GM23338 (cell line): ENCODE measurements at regions not wholly inside any gene's neighbourhood (a gene's known extent, or its start where the extent isn't known, plus 50 kb on each side); places are given as distances from the start of the nearest gene placed in this dataset.

Source experiments
- CREB1 ChIP-seq: fragments of 250-450 bp; sonication (Bioruptor Pico); IDR thresholded peaks from 2 replicates; pipeline ENCODE4 v1.5.0; 2020; ENCODE audit warnings: low read depth, mild to moderate bottlenecking, moderate library complexity
- EZH2 ChIP-seq: fragments of 200-600 bp; sonication (generic); IDR thresholded peaks from one replicate; pipeline ENCODE4 v1.8.0; 2017; ENCODE audit warnings: antibody characterized with exemption, mild to moderate bottlenecking, low read depth; ENCODE audit not compliant: unreplicated experiment
- EZH2phosphoT487 ChIP-seq: fragments of 200-600 bp; sonication (generic); IDR thresholded peaks from one replicate; pipeline ENCODE4 v1.8.1; 2018; ENCODE audit warnings: antibody characterized with exemption; ENCODE audit not compliant: unreplicated experiment
- POLR2AphosphoS5 ChIP-seq: IDR thresholded peaks from 2 replicates; pipeline ENCODE4 v1.6.1; 2016; ENCODE audit warnings: antibody characterized with exemption, low read depth
- TF ChIP-seq, protein P1 (sequence below), 2 experiments: fragments of 200-600 bp in 1 of 2; sonication (generic) in 1 of 2; conservative IDR thresholded peaks; 2 replicates each; pipeline versions ENCODE4 v1.5.1 to v1.6.1; 2016 to 2017; ENCODE audit warnings: antibody characterized with exemption in 2 of 2, low read depth in 2 of 2, mild to moderate bottlenecking in 2 of 2, moderate library complexity in 1 of 2
- TF ChIP-seq, protein P2 (sequence below): IDR thresholded peaks from one replicate; pipeline ENCODE4 v1.6.1; 2018; ENCODE audit warnings: antibody characterized with exemption; ENCODE audit not compliant: unreplicated experiment
- TF ChIP-seq, protein P3 (sequence below): IDR thresholded peaks from 2 replicates; pipeline ENCODE4 v1.6.1; 2016; ENCODE audit warnings: antibody characterized with exemption

DNA sequence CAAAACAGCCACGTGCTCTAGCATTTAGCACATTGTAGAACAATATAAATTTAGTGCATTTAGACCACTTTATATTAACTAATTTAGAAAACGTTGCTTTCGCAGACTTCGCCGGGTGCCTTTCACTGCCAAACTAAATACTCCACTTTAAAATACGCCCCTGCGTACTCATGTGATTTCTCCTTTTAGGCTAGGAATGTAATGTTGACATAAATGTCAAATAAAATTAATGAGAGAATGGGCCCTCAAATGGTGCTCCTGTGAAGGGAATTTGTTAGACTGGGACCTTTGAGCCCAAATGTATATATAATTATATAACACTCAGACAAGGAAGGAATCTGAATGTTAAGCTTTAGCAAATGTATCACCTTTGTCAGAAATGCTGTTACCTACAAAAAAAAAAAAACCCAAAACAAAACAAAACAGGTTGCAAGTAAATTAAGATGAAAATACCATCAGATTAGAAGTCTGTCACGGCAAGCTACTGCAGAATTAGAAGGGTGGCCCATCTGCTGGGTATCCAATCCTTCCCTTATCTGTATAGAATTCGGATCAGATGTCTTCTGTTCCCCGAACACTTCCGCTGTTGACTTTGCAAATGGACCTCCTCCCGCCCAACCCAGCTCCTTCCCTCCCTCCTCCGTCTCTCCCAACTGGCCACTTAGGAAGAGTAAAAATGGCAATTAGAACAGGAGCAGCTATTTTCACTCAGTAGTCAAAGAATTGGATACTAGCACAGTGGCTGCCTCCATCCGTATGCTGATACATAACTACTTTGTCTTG lies 159.3 kb upstream of the FOXN3 start:
- TF ChIP-seq, protein P1, sequence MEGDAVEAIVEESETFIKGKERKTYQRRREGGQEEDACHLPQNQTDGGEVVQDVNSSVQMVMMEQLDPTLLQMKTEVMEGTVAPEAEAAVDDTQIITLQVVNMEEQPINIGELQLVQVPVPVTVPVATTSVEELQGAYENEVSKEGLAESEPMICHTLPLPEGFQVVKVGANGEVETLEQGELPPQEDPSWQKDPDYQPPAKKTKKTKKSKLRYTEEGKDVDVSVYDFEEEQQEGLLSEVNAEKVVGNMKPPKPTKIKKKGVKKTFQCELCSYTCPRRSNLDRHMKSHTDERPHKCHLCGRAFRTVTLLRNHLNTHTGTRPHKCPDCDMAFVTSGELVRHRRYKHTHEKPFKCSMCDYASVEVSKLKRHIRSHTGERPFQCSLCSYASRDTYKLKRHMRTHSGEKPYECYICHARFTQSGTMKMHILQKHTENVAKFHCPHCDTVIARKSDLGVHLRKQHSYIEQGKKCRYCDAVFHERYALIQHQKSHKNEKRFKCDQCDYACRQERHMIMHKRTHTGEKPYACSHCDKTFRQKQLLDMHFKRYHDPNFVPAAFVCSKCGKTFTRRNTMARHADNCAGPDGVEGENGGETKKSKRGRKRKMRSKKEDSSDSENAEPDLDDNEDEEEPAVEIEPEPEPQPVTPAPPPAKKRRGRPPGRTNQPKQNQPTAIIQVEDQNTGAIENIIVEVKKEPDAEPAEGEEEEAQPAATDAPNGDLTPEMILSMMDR (conservative IDR thresholded peaks at IDR 0.05; ENCODE audit: low read depth in 2 of 2) = no peak
- TF ChIP-seq EZH2 (no peak), POLR2AphosphoS5 (no peak), EZH2phosphoT487 (no peak), CREB1 (CRISPR knock-in tag) (no peak)
- TF ChIP-seq, protein P2, sequence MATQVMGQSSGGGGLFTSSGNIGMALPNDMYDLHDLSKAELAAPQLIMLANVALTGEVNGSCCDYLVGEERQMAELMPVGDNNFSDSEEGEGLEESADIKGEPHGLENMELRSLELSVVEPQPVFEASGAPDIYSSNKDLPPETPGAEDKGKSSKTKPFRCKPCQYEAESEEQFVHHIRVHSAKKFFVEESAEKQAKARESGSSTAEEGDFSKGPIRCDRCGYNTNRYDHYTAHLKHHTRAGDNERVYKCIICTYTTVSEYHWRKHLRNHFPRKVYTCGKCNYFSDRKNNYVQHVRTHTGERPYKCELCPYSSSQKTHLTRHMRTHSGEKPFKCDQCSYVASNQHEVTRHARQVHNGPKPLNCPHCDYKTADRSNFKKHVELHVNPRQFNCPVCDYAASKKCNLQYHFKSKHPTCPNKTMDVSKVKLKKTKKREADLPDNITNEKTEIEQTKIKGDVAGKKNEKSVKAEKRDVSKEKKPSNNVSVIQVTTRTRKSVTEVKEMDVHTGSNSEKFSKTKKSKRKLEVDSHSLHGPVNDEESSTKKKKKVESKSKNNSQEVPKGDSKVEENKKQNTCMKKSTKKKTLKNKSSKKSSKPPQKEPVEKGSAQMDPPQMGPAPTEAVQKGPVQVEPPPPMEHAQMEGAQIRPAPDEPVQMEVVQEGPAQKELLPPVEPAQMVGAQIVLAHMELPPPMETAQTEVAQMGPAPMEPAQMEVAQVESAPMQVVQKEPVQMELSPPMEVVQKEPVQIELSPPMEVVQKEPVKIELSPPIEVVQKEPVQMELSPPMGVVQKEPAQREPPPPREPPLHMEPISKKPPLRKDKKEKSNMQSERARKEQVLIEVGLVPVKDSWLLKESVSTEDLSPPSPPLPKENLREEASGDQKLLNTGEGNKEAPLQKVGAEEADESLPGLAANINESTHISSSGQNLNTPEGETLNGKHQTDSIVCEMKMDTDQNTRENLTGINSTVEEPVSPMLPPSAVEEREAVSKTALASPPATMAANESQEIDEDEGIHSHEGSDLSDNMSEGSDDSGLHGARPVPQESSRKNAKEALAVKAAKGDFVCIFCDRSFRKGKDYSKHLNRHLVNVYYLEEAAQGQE = no peak
- TF ChIP-seq, protein P3, sequence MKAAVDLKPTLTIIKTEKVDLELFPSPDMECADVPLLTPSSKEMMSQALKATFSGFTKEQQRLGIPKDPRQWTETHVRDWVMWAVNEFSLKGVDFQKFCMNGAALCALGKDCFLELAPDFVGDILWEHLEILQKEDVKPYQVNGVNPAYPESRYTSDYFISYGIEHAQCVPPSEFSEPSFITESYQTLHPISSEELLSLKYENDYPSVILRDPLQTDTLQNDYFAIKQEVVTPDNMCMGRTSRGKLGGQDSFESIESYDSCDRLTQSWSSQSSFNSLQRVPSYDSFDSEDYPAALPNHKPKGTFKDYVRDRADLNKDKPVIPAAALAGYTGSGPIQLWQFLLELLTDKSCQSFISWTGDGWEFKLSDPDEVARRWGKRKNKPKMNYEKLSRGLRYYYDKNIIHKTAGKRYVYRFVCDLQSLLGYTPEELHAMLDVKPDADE = no peak
